ENCODE measurements at regions not wholly inside any gene's neighbourhood (a gene's known extent, or its start where the extent isn't known, plus 50 kb on each side); places are given as distances from the start of the nearest gene placed in this dataset.

- H4K5ac ChIP-seq (ENCODE audit: insufficient read length, low read depth, low read length): no peak overlapping the region
- no CpG with 5 or more reads among the region's 1 CpG for WGBS (ENCODE audit: extremely low coverage, insufficient read length, low lambda C conversion rate)
- H2AK5ac ChIP-seq (ENCODE audit: insufficient read length, low read length): no peak overlapping the region
- H3K4me2 ChIP-seq (ENCODE audit: insufficient read depth, insufficient read length, low read length): no peak overlapping the region
- H3K27ac ChIP-seq (ENCODE audit: insufficient read length, low read depth, low read length): no peak overlapping the region
- Mint-ChIP-seq H3K36me3 (ENCODE audit: insufficient read depth in 1 of 3, low read depth in 3 of 3) (no peaks in the 10 kb centered on the region), H3K9me3 (no peaks in the 10 kb centered on the region), H3K27me3 (ENCODE audit: low read depth) (no peaks in the 10 kb centered on the region), H3K4me3 (no peak overlapping the region), H3K27ac (no peak overlapping the region), H3K4me1 (peaks cover 2 to 3% of the 10 kb centered on the region in 2 experiments; a peak in 1 of 4 replicates)
- H3K18ac ChIP-seq (ENCODE audit: insufficient read length, low read depth, low read length): no peak overlapping the region
- H2AFZ ChIP-seq (ENCODE audit: low read length): no peak overlapping the region
- no peaks in the 10 kb centered on the region for H3K79me2 ChIP-seq (ENCODE audit: insufficient read depth, low read length)
- no peak overlapping the region for H3K4ac ChIP-seq (ENCODE audit: low read depth, low read length)
- H3K27me3 ChIP-seq (ENCODE audit: insufficient read depth, low read length): no peaks in the 10 kb centered on the region
- no peaks in the 10 kb centered on the region for H3K9me3 ChIP-seq (ENCODE audit: control insufficient read depth, low read depth, low read length)
- H2BK12ac ChIP-seq (ENCODE audit: insufficient read length, low read depth, low read length): no peak overlapping the region
- H2BK15ac ChIP-seq (ENCODE audit: low read depth, low read length): no peak overlapping the region
- no peak overlapping the region for H2BK20ac ChIP-seq (ENCODE audit: low read depth, low read length, poor library complexity, severe bottlenecking)
- no peak overlapping the region for H4K8ac ChIP-seq (replicated peaks; ENCODE audit: insufficient read length, low read depth, low read length)
- H3K79me1 ChIP-seq (ENCODE audit: insufficient read depth, low read depth, low read length, poor library complexity, severe bottlenecking): no peaks in the 10 kb centered on the region
- H4K20me1 ChIP-seq (ENCODE audit: control insufficient read depth, insufficient read depth, insufficient read length): no peaks in the 10 kb centered on the region
- H2BK120ac ChIP-seq (ENCODE audit: low read depth, low read length, poor library complexity, severe bottlenecking): no peak overlapping the region
- H3K23me2 ChIP-seq (ENCODE audit: insufficient read length, low read depth, low read length, poor library complexity, severe bottlenecking): no peaks in the 10 kb centered on the region
- no peak overlapping the region for H3K14ac ChIP-seq (ENCODE audit: insufficient read depth, low read length)
- TF ChIP-seq, protein P1, sequence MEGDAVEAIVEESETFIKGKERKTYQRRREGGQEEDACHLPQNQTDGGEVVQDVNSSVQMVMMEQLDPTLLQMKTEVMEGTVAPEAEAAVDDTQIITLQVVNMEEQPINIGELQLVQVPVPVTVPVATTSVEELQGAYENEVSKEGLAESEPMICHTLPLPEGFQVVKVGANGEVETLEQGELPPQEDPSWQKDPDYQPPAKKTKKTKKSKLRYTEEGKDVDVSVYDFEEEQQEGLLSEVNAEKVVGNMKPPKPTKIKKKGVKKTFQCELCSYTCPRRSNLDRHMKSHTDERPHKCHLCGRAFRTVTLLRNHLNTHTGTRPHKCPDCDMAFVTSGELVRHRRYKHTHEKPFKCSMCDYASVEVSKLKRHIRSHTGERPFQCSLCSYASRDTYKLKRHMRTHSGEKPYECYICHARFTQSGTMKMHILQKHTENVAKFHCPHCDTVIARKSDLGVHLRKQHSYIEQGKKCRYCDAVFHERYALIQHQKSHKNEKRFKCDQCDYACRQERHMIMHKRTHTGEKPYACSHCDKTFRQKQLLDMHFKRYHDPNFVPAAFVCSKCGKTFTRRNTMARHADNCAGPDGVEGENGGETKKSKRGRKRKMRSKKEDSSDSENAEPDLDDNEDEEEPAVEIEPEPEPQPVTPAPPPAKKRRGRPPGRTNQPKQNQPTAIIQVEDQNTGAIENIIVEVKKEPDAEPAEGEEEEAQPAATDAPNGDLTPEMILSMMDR (conservative IDR thresholded peaks at IDR 0.05): no peak
- H3K23ac ChIP-seq (ENCODE audit: insufficient read length, low read depth, low read length): no peak overlapping the region
- no peak for DNase-seq
- no peak overlapping the region for H3K9ac ChIP-seq (ENCODE audit: extremely low read depth, insufficient read length, low read length)
- H2BK5ac ChIP-seq (ENCODE audit: insufficient read length, low read length): no peak overlapping the region
- H4K91ac ChIP-seq (ENCODE audit: insufficient read length, low read depth, low read length): no peak overlapping the region
- no peak overlapping the region for H3K56ac ChIP-seq (ENCODE audit: insufficient read length, low read depth, low read length)
- no peak overlapping the region for H3T11ph ChIP-seq (ENCODE audit: low read length)
- no peaks in the 10 kb centered on the region; the same call in 1 of the 2 replicates for H3K4me1 ChIP-seq (ENCODE audit: insufficient read depth, low read length)
Measured at GRCh38 chr4:35164063-35164462, 1080.3 kb downstream of the ARAP2 start.

All from H9 (cell line).